ENCODE measurements at regions not wholly inside any gene's neighbourhood (a gene's known extent, or its start where the extent isn't known, plus 50 kb on each side); places are given as distances from the start of the nearest gene placed in this dataset.
"Not testable (repeated sequence)": the region's sequence is repeated elsewhere in the genome, so short reads cannot be mapped to it uniquely, and the experiment has no call there.

DNA sequence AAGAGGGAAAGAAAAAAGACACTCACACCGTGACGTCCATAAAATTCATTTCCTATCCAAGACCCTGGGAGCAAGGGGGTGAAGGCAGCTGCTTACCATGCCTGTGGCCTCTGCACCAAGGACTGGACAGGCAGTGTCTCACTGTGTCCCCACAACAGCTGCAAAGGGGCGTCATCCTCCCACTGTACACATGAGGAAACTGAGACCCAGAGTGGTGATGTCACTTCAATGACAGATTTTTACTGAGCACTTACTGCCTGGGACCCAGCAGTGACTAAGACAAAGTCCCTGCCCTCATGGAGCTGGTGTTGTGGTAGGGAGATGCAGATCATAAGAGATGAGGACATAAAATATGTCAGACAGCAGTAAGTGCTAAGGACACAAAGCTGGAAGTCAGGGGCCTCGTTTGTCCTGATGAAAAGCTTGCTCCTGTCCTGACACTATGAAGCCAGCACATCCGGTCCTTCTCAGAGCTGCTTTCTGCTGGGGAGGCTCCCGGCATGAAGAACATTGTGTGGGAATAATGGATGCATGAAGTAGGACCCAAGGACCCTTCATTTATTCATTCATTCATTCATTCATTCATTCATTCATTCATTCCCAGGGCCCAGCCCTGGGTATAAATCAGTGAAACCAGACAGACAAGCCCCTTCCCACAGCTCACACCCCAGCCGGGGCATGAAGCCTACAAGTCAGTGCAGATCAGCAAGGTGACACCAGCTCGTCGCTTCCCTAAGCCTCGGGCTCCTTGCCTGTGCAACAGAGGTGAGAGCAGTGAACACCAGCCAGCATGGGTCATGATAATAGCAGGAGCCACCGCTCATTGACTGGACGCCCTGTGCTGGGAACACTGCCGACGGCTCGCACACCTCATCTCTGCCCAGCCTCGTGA is 473.7 kb downstream of the MATN1 start:
- no peak for DNase-seq

DNA sequence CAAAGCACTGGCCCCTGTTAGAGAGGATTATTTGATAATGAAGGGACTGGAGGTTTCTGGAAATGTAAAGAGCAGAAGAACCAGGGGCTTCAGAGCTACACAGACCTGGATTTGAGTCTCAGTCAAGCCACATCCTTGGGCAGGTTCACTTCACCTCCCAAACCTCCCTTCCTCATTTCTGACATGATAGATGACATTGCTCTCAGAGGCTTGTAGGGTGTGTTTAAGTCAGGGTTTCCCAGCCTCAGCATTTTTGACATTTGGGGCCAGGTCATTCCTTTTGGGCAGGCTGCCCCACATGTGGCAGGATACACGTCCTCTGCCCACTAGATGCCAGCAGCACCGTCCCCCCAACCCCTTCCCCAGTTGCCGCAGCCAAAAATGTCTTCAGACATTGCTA is 474.6 kb downstream of the MATN1 start:
- no peak for DNase-seq

DNA sequence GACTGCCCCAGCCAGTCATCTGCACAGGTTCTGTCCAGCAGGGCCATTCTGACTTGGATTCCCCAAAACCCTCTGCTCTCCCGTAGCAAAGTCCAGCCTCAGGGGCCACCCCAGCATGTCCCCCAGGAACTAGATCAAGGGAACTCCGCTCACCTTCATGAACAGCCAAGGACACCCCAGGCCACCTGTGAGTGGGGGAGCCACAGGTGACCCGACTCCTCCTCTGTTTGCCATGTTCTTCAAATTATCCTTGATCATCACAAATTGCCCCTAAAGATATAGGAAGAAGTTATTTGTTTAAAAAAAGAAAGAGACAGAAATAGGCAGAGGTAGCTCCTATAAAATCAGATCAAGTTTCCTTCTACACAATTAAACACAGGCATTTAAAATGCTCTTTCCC is 475.0 kb downstream of the MATN1 start:
- no peak for DNase-seq

DNA sequence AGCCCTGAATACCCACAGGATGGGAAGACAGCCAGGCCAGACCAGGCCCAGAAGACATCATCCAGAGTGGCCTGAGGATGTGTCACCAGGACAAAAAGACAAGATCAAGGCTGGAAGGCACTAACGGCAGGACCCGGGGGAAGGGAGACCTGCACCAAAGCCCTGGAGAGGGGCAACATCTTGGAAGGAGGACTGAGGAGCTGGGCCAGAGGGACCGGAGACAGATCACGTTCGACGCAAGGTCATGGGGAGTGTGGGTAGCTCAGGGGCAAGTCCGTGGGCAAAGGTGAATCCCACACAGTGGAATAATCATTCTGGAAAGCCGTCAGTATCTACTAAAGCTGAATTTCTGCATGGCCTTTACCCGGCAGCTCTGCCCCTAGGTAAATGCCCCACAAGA is 478.6 kb downstream of the MATN1 start:
- DNase-seq: no peak

DNA sequence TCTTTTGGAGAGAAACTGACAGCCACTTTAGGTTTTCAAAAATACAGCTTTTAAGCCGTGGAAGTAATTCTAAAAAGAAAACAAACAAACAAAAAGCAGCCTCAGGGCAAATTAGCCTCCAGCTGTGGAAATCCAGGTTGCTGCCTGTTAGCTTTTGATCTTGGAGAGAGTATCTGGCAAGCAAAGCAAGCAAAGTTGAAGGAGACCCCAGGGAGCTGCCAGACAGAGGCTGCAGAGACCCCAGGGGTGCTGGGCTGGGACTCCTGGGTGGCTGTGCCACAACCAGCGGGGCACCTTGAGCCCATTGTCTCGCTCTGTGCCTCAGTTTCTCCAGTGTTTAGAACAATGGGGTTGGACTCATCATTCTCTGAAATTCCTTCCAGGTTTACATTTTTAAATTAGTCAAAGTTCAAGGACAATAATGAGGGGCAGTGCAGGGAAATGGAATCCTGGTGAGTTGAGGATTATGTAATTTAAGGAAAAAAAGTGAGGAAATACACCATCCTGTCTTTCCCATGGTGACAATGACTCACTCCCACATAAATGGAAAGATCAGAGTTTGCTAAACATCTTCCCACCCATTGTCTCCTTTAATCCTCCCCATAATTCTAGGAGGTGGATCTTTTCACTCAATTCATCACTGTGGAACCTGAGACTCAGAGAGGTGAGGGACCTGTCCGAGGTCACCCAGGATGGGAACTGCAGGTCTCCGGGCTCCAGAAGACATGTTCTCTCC is 480.5 kb downstream of the MATN1 start:
- no peak for DNase-seq

GRCh38 chr1:30242168-30242567 is 481.2 kb downstream of the MATN1 start:
- no peak for DNase-seq

DNA sequence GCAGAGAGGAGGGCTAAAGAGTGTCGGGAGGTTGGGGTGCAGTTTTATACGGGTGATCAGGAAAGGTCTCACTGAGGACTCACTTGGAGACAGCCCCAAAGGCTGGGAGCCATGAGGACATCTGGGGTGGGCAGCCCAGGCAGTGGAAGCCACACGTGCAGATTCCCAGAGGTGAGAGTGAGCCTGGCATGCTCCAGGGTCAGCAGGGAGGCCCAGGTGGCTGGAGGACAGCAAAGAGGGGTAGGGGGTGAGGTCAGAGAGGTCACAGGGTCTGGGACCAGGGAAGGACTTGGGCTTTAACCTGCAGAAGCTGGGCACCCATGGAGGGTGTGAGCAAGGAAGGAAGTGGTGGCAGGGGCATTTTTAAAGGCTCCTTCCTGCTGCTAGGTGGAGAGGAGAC is 481.7 kb downstream of the MATN1 start:
- no peak for DNase-seq

- no peak for DNase-seq
These were observed 489.3 kb downstream of the MATN1 start for GRCh38 chr1:30234091-30234490.

GRCh38 chr1:30232288-30232899 is 491.0 kb downstream of the MATN1 start:
- DNase-seq: no peak

DNA sequence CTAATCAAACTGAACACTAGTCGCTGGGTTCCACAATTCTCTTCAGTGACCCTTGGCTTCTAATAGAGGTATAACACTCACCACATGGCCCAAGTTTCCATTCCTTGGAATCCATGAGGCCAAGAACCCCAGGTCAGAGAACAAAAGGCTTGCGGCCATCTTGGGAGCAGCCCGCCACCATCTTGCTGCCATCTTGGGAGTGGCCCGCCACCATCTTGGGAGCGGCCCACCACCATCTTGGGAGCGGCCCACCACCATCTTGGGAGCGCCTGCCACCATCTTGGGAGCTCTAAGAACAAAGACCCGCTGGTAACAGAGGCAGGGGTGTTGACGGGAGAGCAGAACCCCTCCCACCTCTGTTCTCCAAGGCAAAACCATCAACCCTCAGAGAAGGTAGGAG is 493.4 kb downstream of the MATN1 start:
- DNase-seq: no peak

DNA sequence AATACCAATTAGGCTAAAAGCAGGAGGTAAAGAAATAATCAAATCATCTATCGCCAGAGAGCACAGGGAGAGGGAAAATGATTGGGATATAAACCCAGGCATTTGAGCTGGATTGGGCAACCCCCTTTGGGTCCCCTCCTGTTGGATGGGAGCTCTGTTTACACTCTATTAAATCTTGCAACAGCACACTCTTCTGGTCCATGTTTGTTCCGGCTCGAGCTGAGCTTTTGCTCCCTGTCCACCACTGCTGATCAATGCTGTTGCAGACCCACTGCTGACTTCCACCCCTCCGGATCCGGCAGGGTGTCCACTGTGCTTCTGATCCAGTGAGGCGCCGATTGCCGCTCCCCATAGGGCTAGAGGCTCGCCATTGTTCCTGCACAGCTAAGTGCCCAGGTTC is 493.8 kb downstream of the MATN1 start:
- DNase-seq: no peak

DNA sequence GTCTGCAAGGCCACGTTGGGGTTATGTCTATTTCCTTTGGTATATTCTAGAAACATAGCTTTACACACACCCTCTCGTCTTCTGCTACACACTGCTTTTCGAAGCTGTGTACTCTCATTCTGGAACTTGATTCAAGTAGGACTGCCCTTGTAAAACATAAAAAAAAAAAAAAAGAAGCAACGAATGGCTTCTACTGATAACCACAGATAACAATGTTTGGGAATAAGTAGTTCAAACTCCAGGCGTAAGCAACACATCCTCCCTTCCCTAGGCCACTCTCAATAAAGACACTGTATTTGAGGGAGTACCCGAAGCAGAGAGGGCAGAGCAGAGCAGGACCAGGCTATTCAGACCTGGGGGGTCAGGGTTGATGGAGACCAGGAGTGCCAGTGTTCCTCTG is 496.7 kb downstream of the MATN1 start:
- DNase-seq: no peak

DNA sequence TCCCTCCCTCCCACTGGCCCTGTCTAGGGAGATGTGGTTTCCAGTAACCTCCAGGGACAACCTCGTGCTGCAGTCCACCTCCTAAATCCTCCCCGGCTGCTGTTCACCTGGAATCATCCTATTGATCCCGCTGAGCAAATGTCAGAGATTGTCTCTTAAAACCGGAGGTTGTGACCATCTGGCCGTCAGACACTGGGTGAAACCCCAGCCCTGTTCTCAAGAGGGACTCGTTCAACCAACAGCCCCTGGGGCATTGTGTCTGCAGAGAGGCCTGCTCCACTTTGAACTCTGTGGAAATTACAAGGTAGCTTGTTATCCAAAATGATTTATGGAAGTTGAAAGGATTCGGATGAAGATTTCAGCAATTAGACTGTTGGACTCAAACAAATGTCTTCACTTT is 498.0 kb downstream of the MATN1 start:
- no peak for DNase-seq

- no peak for DNase-seq
These were observed 503.7 kb downstream of the MATN1 start for GRCh38 chr1:30219675-30220074.

- no peak for DNase-seq
These were observed 504.9 kb downstream of the MATN1 start for GRCh38 chr1:30218438-30218837.

GRCh38 chr1:30216602-30217001 is 506.8 kb downstream of the MATN1 start:
- DNase-seq: no peak

DNA sequence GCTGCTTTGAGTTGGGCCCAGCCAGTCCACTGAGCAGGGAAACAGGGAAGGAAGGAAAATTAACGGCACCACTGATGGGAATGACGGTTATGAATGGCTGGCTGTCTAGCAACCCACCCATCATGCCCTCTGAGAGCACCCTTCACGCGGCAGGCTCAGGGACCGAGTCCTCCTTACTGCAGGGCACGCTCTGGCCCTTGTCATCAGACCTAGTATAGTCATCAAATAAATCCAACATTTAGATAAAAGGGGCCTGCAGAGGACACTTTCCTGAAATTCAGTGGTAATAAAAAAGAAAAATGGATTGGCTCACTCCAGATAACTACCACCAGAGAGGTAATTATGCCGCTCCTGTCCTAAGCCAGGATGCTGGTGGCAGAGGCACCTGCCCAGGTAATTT is 509.4 kb downstream of the MATN1 start:
- DNase-seq: no peak

GRCh38 chr1:30207962-30208361 is 515.4 kb downstream of the MATN1 start:
- DNase-seq: not testable (repeated sequence)

DNA sequence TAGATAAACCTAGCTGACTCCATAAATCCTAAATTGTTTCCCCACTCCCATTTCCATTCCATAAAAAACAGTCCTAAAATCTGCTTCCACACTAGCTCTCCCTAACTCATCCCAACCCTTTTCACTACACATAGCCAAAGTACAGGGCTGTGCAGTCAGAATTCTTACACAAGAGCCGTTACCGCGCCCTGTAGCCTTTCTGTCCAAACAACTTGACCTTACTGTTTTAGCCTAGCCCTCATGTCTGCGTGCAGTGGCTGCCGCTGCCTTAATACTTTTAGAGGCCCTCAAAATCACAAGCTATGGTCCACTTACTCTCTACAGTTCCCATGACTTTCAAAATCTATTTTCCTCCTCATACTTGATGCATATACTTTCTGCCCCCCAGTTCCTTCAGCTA is 516.8 kb downstream of the MATN1 start:
- not testable (repeated sequence) for DNase-seq

- DNase-seq: not testable (repeated sequence)
These were observed 518.5 kb downstream of the MATN1 start for GRCh38 chr1:30204916-30205315.

- DNase-seq: no peak
These were observed 522.4 kb downstream of the MATN1 start for GRCh38 chr1:30201015-30201414.

GRCh38 chr1:30200161-30200560 is 523.2 kb downstream of the MATN1 start:
- DNase-seq: no peak

DNA sequence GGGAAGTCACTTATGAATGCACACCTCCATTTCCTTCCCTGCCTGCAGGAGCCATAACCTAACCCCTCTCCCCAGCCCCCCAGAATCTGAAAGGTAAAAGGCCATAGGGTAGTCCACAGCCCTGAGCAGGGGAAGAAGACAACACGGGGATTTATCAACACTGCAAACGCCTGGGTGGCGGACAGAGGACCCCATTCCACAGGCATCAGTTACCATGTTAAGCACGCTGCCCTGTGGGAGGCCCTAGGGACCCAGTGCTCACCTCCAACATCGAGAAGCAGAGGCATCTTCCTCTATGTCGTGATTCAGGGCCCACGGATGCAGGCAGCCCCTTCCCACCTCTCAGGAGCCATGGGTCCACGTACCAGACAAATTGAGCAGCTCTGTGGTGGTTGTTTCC is 523.8 kb downstream of the MATN1 start:
- DNase-seq: no peak

All from skin of body (tissue), 1 donor.